Breast epithelium (tissue), 3 donors: ENCODE measurements at regions not wholly inside any gene's neighbourhood (a gene's known extent, or its start where the extent isn't known, plus 50 kb on each side); places are given as distances from the start of the nearest gene placed in this dataset.

Experiments used
- CTCF ChIP-seq, 3 donors: fragments of 450-650 bp; IDR thresholded peaks; one replicate each; pipeline ENCODE4 v1.5.1; 2016 to 2017; ENCODE audit warnings: antibody characterized with exemption in 3 of 3, mild to moderate bottlenecking in 3 of 3, moderate library complexity in 3 of 3
- POLR2A ChIP-seq: fragments of 450-650 bp; IDR thresholded peaks from one replicate; pipeline ENCODE4 v1.6.1; 2016; ENCODE audit warnings: antibody characterized with exemption, mild to moderate bottlenecking, moderate library complexity

DNA sequence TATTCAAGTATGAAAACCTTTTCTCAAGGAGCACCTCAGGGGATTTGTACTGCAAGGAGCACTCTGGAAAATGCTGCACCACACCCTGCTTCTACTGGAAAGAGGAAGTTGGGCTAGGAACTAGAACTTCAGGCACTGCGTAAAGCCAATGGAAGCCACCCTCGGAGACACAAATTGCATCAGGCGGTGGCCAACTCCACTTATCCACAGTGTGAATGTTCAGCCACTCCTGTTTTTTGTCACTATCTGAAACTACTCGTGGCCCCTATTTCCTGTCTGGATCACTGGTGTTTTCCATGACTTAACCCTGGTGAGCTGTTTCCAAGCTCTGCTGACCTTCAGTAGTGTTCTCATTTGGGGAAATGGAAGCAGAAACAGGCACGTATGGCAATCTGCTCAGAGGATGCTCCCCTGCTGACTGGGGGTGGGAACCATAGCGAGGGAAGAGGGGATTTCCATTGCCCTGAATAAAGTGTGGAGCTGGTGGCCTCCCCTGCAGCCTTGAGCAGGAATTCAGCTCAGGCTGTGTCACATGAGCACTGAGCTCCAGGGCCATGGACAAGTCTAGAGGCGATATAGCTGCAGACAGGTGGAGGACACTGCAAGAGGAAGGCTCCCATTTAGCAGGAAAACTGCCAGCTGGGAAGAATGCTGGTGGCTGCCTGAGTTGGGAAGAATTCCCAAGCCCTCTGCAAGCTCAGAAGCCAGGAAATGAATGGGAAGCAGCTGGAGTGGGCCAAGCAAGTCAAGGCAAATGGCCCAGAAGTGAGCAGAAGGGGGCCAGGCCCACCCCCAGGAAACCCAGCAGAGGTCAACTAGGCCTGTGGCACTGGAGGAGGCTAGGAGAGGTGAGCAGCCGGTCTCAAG lies 50.5 kb upstream of the RAP1B start:
- no peak for TF ChIP-seq CTCF (IDR thresholded peaks at IDR 0.05)
- no peak for TF ChIP-seq POLR2A
